ENCODE measurements at regions not wholly inside any gene's neighbourhood (a gene's known extent, or its start where the extent isn't known, plus 50 kb on each side); places are given as distances from the start of the nearest gene placed in this dataset.

DNA sequence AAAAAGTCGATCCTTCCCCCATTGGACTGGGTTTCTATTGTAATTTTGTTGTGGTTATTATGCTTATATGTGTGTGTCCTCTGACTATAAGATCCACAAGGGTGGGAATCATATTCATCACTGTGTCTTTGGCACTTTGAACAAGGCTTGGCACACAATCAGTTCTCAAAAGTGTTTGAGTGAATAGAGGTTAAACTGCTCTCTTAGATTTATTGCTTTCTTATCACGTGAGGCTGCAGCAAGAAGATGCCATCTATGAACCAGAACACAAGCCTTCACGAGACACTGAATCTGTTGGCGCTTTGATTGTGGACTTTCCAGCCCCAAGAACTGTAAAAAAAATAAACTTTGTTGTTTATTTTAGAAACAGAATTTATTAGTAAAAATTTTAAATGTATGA is 295.0 kb upstream of the MDFIC2 start (continued):
- TF ChIP-seq, protein P1, sequence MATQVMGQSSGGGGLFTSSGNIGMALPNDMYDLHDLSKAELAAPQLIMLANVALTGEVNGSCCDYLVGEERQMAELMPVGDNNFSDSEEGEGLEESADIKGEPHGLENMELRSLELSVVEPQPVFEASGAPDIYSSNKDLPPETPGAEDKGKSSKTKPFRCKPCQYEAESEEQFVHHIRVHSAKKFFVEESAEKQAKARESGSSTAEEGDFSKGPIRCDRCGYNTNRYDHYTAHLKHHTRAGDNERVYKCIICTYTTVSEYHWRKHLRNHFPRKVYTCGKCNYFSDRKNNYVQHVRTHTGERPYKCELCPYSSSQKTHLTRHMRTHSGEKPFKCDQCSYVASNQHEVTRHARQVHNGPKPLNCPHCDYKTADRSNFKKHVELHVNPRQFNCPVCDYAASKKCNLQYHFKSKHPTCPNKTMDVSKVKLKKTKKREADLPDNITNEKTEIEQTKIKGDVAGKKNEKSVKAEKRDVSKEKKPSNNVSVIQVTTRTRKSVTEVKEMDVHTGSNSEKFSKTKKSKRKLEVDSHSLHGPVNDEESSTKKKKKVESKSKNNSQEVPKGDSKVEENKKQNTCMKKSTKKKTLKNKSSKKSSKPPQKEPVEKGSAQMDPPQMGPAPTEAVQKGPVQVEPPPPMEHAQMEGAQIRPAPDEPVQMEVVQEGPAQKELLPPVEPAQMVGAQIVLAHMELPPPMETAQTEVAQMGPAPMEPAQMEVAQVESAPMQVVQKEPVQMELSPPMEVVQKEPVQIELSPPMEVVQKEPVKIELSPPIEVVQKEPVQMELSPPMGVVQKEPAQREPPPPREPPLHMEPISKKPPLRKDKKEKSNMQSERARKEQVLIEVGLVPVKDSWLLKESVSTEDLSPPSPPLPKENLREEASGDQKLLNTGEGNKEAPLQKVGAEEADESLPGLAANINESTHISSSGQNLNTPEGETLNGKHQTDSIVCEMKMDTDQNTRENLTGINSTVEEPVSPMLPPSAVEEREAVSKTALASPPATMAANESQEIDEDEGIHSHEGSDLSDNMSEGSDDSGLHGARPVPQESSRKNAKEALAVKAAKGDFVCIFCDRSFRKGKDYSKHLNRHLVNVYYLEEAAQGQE (IDR thresholded peaks at IDR 0.05), result no peak
- no peak for TF ChIP-seq HNF4A (conservative IDR thresholded peaks at IDR 0.05)

DNA sequence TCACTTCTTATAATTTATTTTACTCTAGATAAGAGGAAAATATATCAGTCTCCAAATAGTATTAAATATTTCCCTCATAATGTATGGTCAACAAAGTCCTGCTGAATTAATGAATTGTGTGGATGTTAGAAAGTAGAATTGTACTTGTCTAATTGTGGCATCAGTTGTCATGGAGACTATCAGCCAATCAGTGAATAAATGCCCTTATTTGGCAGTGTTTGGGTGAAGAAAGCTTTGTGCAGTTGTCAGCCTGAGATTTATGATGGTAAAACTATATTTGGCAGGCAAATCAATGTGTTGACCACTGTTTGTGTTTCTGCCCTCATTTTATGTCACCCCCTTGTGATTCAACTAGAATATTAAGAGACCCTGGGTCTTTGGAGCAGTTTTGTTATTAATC is 293.6 kb upstream of the MDFIC2 start:
- no peaks in the 10 kb centered on the region for H3K36me3 ChIP-seq (ENCODE audit: control insufficient read depth in 4 of 4, insufficient read depth in 3 of 4, low read depth in 1 of 4, low read length in 3 of 4)
- H3K27me3 ChIP-seq (ENCODE audit: control insufficient read depth in 4 of 4, insufficient read depth in 4 of 4, low read length in 3 of 4), result peaks cover 0 to 13% (median 0%) of the 10 kb centered on the region in 4 donors
- H3K9ac ChIP-seq (ENCODE audit: low read depth in 1 of 2, low read length in 2 of 2), result no peak overlapping the region
- no peak for TF ChIP-seq CTCF (IDR thresholded peaks at IDR 0.05; ENCODE audit: low read depth, low read length, missing input control)
- TF ChIP-seq RXRA (IDR thresholded peaks at IDR 0.05), result no peak
- no peak for TF ChIP-seq YY1 (IDR thresholded peaks at IDR 0.05)
- no peak for TF ChIP-seq HNF4G (IDR thresholded peaks at IDR 0.05)
- TF ChIP-seq NR2F2 (IDR thresholded peaks at IDR 0.05), result no peak
- TF ChIP-seq ATF3 (IDR thresholded peaks at IDR 0.05), result no peak
- TF ChIP-seq MAX (IDR thresholded peaks at IDR 0.05), result no peak
- TF ChIP-seq EGR1 (IDR thresholded peaks at IDR 0.05; ENCODE audit: low read depth in 2 of 2), result no peak
- no peak for TF ChIP-seq TAF1 (conservative IDR thresholded peaks at IDR 0.05)
- no peak for TF ChIP-seq ZBTB33 (IDR thresholded peaks at IDR 0.05)
- TF ChIP-seq, protein P1 (IDR thresholded peaks at IDR 0.05), result no peak
- no peak for TF ChIP-seq GABPA (IDR thresholded peaks at IDR 0.05 in 1 of 2, conservative IDR thresholded peaks at IDR 0.05 in 1 of 2)
- no peak for TF ChIP-seq JUND (IDR thresholded peaks at IDR 0.05)
- TF ChIP-seq RAD21 (IDR thresholded peaks at IDR 0.05), result no peak
- no peak for TF ChIP-seq HNF4A (conservative IDR thresholded peaks at IDR 0.05)
- no peak for TF ChIP-seq FOXA1 (IDR thresholded peaks at IDR 0.05)
- TF ChIP-seq FOXA2 (IDR thresholded peaks at IDR 0.05), result no peak
- TF ChIP-seq SP1 (IDR thresholded peaks at IDR 0.05), result no peak
- H3K9me3 ChIP-seq (ENCODE audit: control insufficient read depth in 4 of 4, low read length in 3 of 4), result no peaks in the 10 kb centered on the region
- no peaks in the 10 kb centered on the region for H3K4me1 ChIP-seq (ENCODE audit: control insufficient read depth in 4 of 4, insufficient read depth in 4 of 4, low read length in 3 of 4)
- no peak overlapping the region for H3K27ac ChIP-seq (ENCODE audit: low read depth in 1 of 2, low read length in 2 of 2)
- no peak for DNase-seq (ENCODE audit: low spot score)
- H3K4me3 ChIP-seq (ENCODE audit: low read depth in 1 of 3, low read length in 3 of 3), result no peak overlapping the region

Data from liver (tissue), 7 donors.